ENCODE measurements at regions not wholly inside any gene's neighbourhood (a gene's known extent, or its start where the extent isn't known, plus 50 kb on each side); places are given as distances from the start of the nearest gene placed in this dataset.

DNA sequence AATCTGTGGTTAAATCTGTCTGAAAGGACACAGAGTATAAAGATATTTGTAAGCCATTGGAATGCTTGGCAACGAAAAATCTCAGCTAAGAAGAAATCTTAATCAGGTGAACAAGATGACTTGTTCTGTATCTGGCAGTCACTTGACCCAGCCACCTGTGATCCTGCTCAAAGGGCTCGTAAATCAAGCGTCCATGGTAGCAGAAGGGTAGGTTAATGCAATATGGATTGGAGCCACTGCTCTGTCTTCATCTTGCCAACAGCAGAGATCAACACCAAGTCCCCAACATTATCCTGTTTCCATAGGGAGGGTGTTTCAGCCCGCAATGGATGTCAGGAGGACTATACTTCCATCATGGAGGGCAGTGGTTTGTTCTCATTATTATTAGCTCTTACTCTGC lies 378.4 kb downstream of the CDH7 start:
- no peak for DNase-seq
- no peak overlapping the region for H3K9ac ChIP-seq (ENCODE audit: low read length)
- no peak overlapping the region for H2BK5ac ChIP-seq (ENCODE audit: low read depth, low read length, poor library complexity)
- H3K79me1 ChIP-seq (ENCODE audit: low read length): no peaks in the 10 kb centered on the region
- no peak overlapping the region for H3K23ac ChIP-seq (ENCODE audit: low read length)
- H3K79me2 ChIP-seq (ENCODE audit: control insufficient read depth, insufficient read depth, low read length, poor library complexity): no peaks in the 10 kb centered on the region
- H2AFZ ChIP-seq (ENCODE audit: insufficient read depth, low read length, poor library complexity): no peak overlapping the region
- no peak overlapping the region for H2BK120ac ChIP-seq (ENCODE audit: insufficient read depth, low read length, poor library complexity)
- H3K14ac ChIP-seq (ENCODE audit: low read length): no peak overlapping the region
- H3K9me3 ChIP-seq (ENCODE audit: insufficient read depth, low read depth, low read length): no peaks in the 10 kb centered on the region
- no peak overlapping the region for H4K12ac ChIP-seq (ENCODE audit: low read depth, low read length)
- no peak overlapping the region for H2BK12ac ChIP-seq (ENCODE audit: low read length)
- peaks cover 0 to 1% of the 10 kb centered on the region in 2 experiments for H3K4me1 ChIP-seq (ENCODE audit: control insufficient read depth in 1 of 2, insufficient read depth in 2 of 2, low read length in 2 of 2)
- no peak overlapping the region for H3K18ac ChIP-seq (ENCODE audit: low read length)
- no peak overlapping the region for H3K4me3 ChIP-seq (ENCODE audit: low read depth, low read length)
- H3K27ac ChIP-seq (ENCODE audit: low read depth, low read length): no peak overlapping the region
- no peak overlapping the region for H3K4ac ChIP-seq (ENCODE audit: low read depth, low read length)
- H3K4me2 ChIP-seq (ENCODE audit: low read length): no peak overlapping the region
- no peak overlapping the region for H4K91ac ChIP-seq (ENCODE audit: low read depth, low read length)
- no CpG with 5 or more reads among the region's 4 CpGs for WGBS (ENCODE audit: extremely low coverage, insufficient coverage, insufficient read length)
- H3K36me3 ChIP-seq (ENCODE audit: control insufficient read depth in 1 of 2, insufficient read depth in 2 of 2, low read length in 2 of 2): no peaks in the 10 kb centered on the region
- no peaks in the 10 kb centered on the region for H3K27me3 ChIP-seq (ENCODE audit: insufficient read depth, low read length)
- H2AK5ac ChIP-seq (ENCODE audit: low read length): no peak overlapping the region
- no peak overlapping the region for H4K8ac ChIP-seq (ENCODE audit: low read depth, low read length)

DNA sequence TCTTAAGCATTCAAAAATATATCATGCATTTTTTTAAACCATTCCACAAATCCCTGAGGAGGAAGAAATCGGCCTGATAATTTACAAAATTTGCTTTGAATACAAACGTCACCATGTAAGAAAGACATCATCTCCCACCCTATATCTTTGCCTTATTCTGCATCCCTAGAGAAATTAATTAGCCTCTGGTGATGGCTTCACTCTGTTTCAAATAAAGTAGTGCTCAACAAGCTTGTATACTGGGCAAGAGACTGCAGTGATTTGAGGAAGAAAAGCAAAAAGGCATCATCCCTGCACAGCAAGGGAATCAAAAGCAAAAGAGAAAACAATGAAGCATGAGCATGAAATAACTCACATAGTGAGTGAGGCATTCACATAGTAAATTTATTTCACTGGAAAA lies 375.5 kb downstream of the CDH7 start:
- Histone ChIP-seq H3K9me3 (ENCODE audit: insufficient read depth, low read depth, low read length) (no peaks in the 10 kb centered on the region), H4K8ac (ENCODE audit: low read depth, low read length) (no peak overlapping the region), H2BK12ac (ENCODE audit: low read length) (no peak overlapping the region), H3K27ac (ENCODE audit: low read depth, low read length) (no peak overlapping the region), H4K12ac (ENCODE audit: low read depth, low read length) (no peak overlapping the region), H2BK5ac (ENCODE audit: low read depth, low read length, poor library complexity) (no peak overlapping the region), H2BK120ac (ENCODE audit: insufficient read depth, low read length, poor library complexity) (no peak overlapping the region), H3K36me3 (ENCODE audit: control insufficient read depth in 1 of 2, insufficient read depth in 2 of 2, low read length in 2 of 2) (no peaks in the 10 kb centered on the region), H4K91ac (ENCODE audit: low read depth, low read length) (no peak overlapping the region), H3K9ac (ENCODE audit: low read length) (no peak overlapping the region), H2AFZ (ENCODE audit: insufficient read depth, low read length, poor library complexity) (no peak overlapping the region), H3K4ac (ENCODE audit: low read depth, low read length) (no peak overlapping the region), H3K79me2 (ENCODE audit: control insufficient read depth, insufficient read depth, low read length, poor library complexity) (no peaks in the 10 kb centered on the region), H3K4me2 (ENCODE audit: low read length) (no peak overlapping the region), H3K27me3 (ENCODE audit: insufficient read depth, low read length) (no peaks in the 10 kb centered on the region), H2AK5ac (ENCODE audit: low read length) (no peak overlapping the region), H3K18ac (ENCODE audit: low read length) (no peak overlapping the region), H3K4me1 (ENCODE audit: control insufficient read depth in 1 of 2, insufficient read depth in 2 of 2, low read length in 2 of 2) (peaks cover 0 to 1% of the 10 kb centered on the region in 2 experiments), H3K14ac (ENCODE audit: low read length) (no peak overlapping the region), H3K23ac (ENCODE audit: low read length) (no peak overlapping the region), H3K4me3 (ENCODE audit: low read depth, low read length) (no peak overlapping the region), H3K79me1 (ENCODE audit: low read length) (no peaks in the 10 kb centered on the region)
- no CpG with 5 or more reads among the region's 2 CpGs for WGBS (ENCODE audit: extremely low coverage, insufficient coverage, insufficient read length)
- DNase-seq: no peak

DNA sequence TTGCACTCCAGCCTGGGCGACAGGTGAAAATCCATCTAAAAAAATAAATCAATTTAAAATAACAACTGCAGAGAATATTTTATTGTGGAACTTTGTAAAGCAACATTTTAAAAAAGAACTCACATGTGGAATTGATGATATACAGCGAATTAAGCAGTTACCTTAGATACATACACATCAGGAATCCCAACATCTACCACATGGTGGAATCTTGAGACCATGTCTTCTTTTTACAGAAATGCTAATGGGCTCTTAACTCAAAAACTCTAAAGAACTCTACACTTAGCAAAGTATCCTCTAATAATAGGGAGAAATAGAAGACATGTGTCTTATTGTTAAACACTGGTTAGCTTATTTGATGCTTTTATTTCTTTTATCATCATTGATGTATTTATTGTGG lies 373.6 kb downstream of the CDH7 start:
- Histone ChIP-seq H3K4me3 (ENCODE audit: low read depth, low read length) (no peak overlapping the region), H3K18ac (ENCODE audit: low read length) (no peak overlapping the region), H3K23ac (ENCODE audit: low read length) (no peak overlapping the region), H3K79me2 (ENCODE audit: control insufficient read depth, insufficient read depth, low read length, poor library complexity) (no peaks in the 10 kb centered on the region), H3K9me3 (ENCODE audit: insufficient read depth, low read depth, low read length) (no peaks in the 10 kb centered on the region), H3K27ac (ENCODE audit: low read depth, low read length) (no peak overlapping the region), H3K27me3 (ENCODE audit: insufficient read depth, low read length) (no peaks in the 10 kb centered on the region), H4K12ac (ENCODE audit: low read depth, low read length) (no peak overlapping the region), H2BK12ac (ENCODE audit: low read length) (no peak overlapping the region), H3K14ac (ENCODE audit: low read length) (no peak overlapping the region), H3K36me3 (ENCODE audit: control insufficient read depth in 1 of 2, insufficient read depth in 2 of 2, low read length in 2 of 2) (no peaks in the 10 kb centered on the region), H3K4me1 (ENCODE audit: control insufficient read depth in 1 of 2, insufficient read depth in 2 of 2, low read length in 2 of 2) (peaks cover 0 to 1% of the 10 kb centered on the region in 2 experiments), H3K79me1 (ENCODE audit: low read length) (no peaks in the 10 kb centered on the region), H3K9ac (ENCODE audit: low read length) (no peak overlapping the region), H2AK5ac (ENCODE audit: low read length) (no peak overlapping the region), H3K4me2 (ENCODE audit: low read length) (no peak overlapping the region), H4K91ac (ENCODE audit: low read depth, low read length) (no peak overlapping the region), H4K8ac (ENCODE audit: low read depth, low read length) (no peak overlapping the region), H2BK5ac (ENCODE audit: low read depth, low read length, poor library complexity) (no peak overlapping the region), H2BK120ac (ENCODE audit: insufficient read depth, low read length, poor library complexity) (no peak overlapping the region), H2AFZ (ENCODE audit: insufficient read depth, low read length, poor library complexity) (no peak overlapping the region), H3K4ac (ENCODE audit: low read depth, low read length) (no peak overlapping the region)
- WGBS (ENCODE audit: extremely low coverage, insufficient coverage, insufficient read length): no CpG with 5 or more reads among the region's 2 CpGs
- DNase-seq: no peak

DNA sequence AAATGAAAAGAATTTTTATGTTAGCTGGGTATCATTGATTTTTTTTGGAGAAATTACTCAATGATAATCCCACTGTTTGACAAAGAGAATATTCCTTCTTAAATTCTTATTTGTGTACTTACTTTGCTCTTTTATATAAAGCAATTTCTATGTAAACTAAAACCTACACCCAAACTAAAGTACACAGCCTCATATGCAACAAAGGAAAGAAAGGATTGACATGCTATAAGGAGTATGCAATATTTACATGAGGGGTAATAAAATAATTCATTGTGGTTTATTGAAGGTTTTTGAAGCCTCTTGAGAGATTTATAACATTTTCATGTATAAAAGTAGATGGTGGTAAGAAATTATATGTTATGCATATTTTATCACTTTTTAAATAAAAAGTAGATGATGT lies 368.5 kb downstream of the CDH7 start:
- Histone ChIP-seq H4K12ac (ENCODE audit: low read depth, low read length) (no peak overlapping the region), H3K14ac (ENCODE audit: low read length) (no peak overlapping the region), H3K4me3 (ENCODE audit: low read depth, low read length) (no peak overlapping the region), H3K4me2 (ENCODE audit: low read length) (no peak overlapping the region), H3K36me3 (ENCODE audit: control insufficient read depth in 1 of 2, insufficient read depth in 2 of 2, low read length in 2 of 2) (no peaks in the 10 kb centered on the region), H3K79me2 (ENCODE audit: control insufficient read depth, insufficient read depth, low read length, poor library complexity) (no peaks in the 10 kb centered on the region), H2BK12ac (ENCODE audit: low read length) (no peak overlapping the region), H3K18ac (ENCODE audit: low read length) (no peak overlapping the region), H3K4me1 (ENCODE audit: control insufficient read depth in 1 of 2, insufficient read depth in 2 of 2, low read length in 2 of 2) (no peaks in the 10 kb centered on the region), H3K23ac (ENCODE audit: low read length) (no peak overlapping the region), H4K8ac (ENCODE audit: low read depth, low read length) (no peak overlapping the region), H3K27ac (ENCODE audit: low read depth, low read length) (no peak overlapping the region), H3K79me1 (ENCODE audit: low read length) (no peaks in the 10 kb centered on the region), H3K27me3 (ENCODE audit: insufficient read depth, low read length) (no peaks in the 10 kb centered on the region), H2BK120ac (ENCODE audit: insufficient read depth, low read length, poor library complexity) (no peak overlapping the region), H3K9ac (ENCODE audit: low read length) (no peak overlapping the region), H3K4ac (ENCODE audit: low read depth, low read length) (no peak overlapping the region), H3K9me3 (ENCODE audit: insufficient read depth, low read depth, low read length) (no peaks in the 10 kb centered on the region), H4K91ac (ENCODE audit: low read depth, low read length) (no peak overlapping the region), H2AK5ac (ENCODE audit: low read length) (no peak overlapping the region), H2AFZ (ENCODE audit: insufficient read depth, low read length, poor library complexity) (no peak overlapping the region), H2BK5ac (ENCODE audit: low read depth, low read length, poor library complexity) (no peak overlapping the region)
- DNase-seq: no peak
